ENCODE measurements at regions not wholly inside any gene's neighbourhood (a gene's known extent, or its start where the extent isn't known, plus 50 kb on each side); places are given as distances from the start of the nearest gene placed in this dataset.
"Not testable (repeated sequence)": the region's sequence is repeated elsewhere in the genome, so short reads cannot be mapped to it uniquely, and the experiment has no call there.

- DNase-seq: no peak
Measured at GRCh38 chr6:106743612-106744011, 114.2 kb downstream of the QRSL1 start.

DNA sequence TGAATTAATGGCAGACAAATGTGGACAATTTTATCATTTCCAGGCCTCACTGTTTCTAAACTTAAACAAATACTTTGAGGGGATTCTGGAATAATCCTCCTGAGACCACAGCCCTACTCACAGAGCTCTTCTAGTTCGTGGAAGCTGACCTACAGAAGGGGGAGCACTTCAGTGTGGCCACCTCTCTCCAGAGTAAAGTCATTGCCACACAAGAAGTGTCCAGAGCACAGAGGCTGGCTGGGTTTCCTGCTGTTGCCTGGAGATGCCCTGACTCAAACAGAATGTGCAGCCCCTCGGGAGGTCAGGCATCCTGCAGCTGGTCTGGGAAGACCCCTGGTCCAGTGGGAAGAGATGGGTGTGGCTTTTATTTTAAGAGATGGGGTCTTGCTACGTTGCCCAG is 110.9 kb downstream of the QRSL1 start:
- DNase-seq: no peak

GRCh38 chr6:106739387-106739786 is 110.0 kb downstream of the QRSL1 start:
- no peak for DNase-seq

DNA sequence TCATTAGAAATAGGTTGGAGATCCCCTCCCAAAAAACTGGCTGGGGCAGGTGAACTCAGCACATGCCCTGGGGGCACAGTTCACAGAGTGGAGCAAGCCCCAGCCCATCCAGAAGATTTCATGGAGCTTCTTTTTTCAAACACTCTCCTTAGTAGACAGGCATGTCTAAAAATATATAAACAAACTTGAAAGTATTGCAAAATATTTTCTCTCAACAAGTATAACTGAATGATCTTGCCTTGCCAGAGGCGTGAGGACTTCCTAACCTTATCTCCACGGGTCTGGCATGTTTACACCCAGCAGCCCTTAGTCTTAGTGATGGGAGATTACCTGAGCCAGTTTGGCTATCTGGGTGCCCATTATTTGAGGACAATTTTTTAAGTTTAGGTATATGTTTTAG is 107.1 kb downstream of the QRSL1 start:
- no peak for DNase-seq

DNA sequence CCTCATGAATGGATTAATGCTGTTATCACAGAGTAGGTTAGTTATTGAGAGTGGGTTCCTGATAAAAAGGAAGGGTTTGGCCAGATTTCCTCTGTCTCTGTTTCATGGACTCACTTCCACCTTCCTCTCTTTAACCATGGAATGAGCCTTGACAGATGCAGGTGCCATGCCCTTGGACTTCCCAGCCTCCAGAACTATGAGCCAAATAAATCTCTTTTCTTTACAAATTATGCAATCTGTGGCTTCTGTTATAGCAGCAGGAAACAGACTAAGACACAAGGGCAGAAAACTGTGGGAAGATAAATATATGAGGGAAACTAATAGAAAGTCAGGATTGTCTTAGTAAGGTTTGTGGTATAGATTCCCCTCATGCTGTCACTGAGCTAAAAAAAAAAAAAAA is 106.5 kb downstream of the QRSL1 start:
- no peak for DNase-seq

- no peak for DNase-seq
Measured at GRCh38 chr6:106735136-106735633, 105.8 kb downstream of the QRSL1 start.

DNA sequence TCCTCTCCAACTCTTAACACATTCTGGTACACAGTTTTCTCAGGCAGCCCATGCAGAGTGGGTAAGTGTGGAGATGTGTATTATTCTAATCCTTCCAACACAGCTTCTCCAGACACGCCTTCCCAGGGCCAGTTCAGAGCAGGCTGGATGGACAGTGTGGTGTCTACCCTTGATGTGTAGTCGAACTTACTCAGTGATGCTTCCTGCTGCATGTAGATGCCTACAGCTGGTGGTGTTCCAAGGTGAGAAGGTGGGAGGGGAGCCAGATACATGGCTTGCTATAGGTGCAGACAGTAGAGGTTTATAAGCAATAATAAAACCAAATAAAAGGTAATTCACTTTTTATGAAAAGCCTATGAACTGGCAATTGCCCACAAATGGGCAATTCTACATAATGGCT is 104.0 kb downstream of the QRSL1 start:
- no peak for DNase-seq

GRCh38 chr6:106732376-106732940 is 103.1 kb downstream of the QRSL1 start:
- DNase-seq: no peak

- no peak for DNase-seq
Measured at GRCh38 chr6:106731843-106732160, 102.4 kb downstream of the QRSL1 start.

- no peak for DNase-seq
Measured at GRCh38 chr6:106731144-106731842, 101.9 kb downstream of the QRSL1 start.

- DNase-seq: no peak
Measured at GRCh38 chr6:106730718-106731117, 101.3 kb downstream of the QRSL1 start.

DNA sequence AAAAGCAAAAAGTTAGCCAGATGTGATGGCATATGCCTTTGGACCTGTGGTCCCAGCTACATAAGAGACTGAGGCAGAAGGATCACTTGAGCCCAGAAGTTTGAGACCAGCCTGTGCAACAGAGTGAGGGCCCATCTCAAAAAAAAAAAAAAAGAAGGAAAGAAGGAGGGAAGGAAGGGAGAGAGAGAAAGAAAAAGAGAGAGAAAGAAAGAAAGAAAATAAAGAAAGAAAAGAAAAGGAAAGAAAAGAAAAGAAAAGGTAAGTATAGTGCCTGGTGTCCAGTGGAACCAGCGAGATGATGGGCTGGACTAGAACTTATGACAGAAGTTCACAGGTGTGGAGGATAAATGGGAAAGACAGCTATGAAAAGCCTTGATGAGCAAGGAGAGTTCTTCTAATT is 100.9 kb downstream of the QRSL1 start:
- DNase-seq: no peak

- DNase-seq: no peak
Measured at GRCh38 chr6:106729841-106730240, 100.5 kb downstream of the QRSL1 start.

- DNase-seq: no peak
Measured at GRCh38 chr6:106728296-106728870, 99.0 kb downstream of the QRSL1 start.

DNA sequence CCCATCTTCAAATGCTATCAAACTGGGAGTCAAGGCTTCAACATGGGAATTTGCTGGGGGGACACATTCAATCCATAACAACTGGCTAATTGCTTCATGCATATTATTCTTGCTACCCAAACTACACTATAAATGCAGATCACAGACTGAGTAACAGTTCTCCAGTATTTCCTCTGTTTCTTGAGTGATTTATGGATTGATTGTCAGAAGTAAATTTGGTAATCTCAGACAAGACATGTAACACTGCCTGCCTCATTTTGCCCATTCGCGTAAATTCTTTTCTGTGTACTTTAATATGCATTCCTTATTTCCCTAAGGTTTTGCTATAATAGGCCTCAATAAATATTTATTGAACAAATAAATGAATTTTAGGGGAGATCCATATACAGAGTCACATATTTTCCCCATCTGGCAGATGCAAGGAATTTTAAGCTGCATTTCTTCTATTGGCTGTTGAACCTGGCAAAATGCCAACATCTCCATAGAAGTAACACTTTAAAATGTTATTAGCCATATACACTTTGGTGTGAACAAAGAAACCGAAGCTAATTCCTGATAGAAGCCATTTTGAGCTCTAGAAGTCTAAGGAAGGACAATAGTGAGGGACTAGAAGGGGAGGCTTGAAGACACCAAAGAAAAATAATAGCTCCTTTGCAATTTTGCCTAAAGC is 98.2 kb downstream of the QRSL1 start:
- no peak for DNase-seq

GRCh38 chr6:106724848-106725247 is 95.5 kb downstream of the QRSL1 start:
- DNase-seq: no peak

- no peak for DNase-seq
Measured at GRCh38 chr6:106724337-106724736, 95.0 kb downstream of the QRSL1 start.

DNA sequence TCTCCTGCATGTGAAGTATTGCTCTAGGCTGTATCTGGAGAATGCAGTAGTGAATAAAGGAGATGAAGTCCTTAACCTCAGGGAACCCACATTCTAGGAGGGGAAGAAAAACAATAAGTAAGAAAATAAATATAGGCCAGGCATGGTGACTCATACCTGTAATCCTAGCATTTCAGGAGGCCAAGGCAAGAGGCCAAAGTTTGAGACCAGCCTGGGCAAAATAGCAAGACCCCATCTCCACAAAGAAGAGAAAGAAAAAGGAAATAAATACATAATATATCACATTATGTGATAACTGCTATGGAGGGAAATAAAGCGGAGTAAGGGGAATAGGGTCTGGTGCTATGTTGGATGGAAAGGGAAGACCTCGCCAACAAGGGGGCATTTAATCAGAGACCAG is 94.0 kb downstream of the QRSL1 start:
- not testable (repeated sequence) for DNase-seq

DNA sequence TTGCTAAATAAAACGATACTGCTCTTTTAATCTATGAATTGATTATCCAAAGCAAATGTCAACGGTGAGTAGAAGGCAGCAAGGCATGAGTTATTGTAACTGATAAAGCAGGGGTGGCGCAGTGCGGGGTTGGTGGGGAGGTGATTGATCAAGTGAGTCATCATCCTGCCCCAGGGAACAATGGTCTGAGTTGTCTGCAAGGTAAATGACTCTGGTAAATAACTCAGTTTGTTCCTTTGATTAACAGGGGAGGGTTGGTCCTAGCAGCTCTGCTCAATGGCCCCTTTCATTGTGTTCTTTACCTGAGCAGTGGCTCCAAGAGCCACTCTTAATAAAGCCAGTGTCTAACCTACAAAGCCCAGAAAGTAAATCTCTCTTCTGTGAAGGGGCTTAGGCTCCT is 91.8 kb downstream of the QRSL1 start:
- not testable (repeated sequence) for DNase-seq

Measured in Kasumi-1 (cell line).